C4-2B (cell line): ENCODE measurements at regions not wholly inside any gene's neighbourhood (a gene's known extent, or its start where the extent isn't known, plus 50 kb on each side); places are given as distances from the start of the nearest gene placed in this dataset.

Source experiments
- H3K27ac ChIP-seq: fragments of 450-650 bp; 2 replicates; pipeline ENCODE4 v1.5.1; 2017
- CTCF ChIP-seq: fragments of 450-650 bp; conservative IDR thresholded peaks from 2 replicates; pipeline ENCODE4 v1.5.1; 2017; ENCODE audit warnings: mild to moderate bottlenecking
- ZFX ChIP-seq: fragments of 450-650 bp; IDR thresholded peaks from 2 replicates; pipeline ENCODE4 v1.6.1; 2017

- TF ChIP-seq CTCF (no peak), ZFX (no peak)
- H3K27ac ChIP-seq = no peak overlapping the region
Observed at GRCh38 chr19:28010656-28011055, 1202.3 kb downstream of the UQCRFS1 start.

GRCh38 chr19:28009696-28010095 is 1203.3 kb downstream of the UQCRFS1 start:
- no peak for TF ChIP-seq ZFX
- no peak for TF ChIP-seq CTCF

GRCh38 chr19:28008695-28009094 is 1204.3 kb downstream of the UQCRFS1 start:
- no peak overlapping the region for H3K27ac ChIP-seq
- TF ChIP-seq CTCF (no peak), ZFX (no peak)

More at GRCh38 chr19:28009696-28010095, 1203.3 kb downstream of the UQCRFS1 start:
- H3K27ac ChIP-seq = no peak overlapping the region

GRCh38 chr19:28003543-28003942 is 1209.4 kb downstream of the UQCRFS1 start:
- no peak overlapping the region for H3K27ac ChIP-seq
- TF ChIP-seq ZFX = no peak

GRCh38 chr19:27997069-27997468 is 1215.9 kb downstream of the UQCRFS1 start:
- no peak for TF ChIP-seq ZFX
- TF ChIP-seq CTCF = no peak
- no peak overlapping the region for H3K27ac ChIP-seq

GRCh38 chr19:27993619-27994570 is 1219.1 kb downstream of the UQCRFS1 start:
- TF ChIP-seq ZFX (no peak), CTCF (no peak)
- H3K27ac ChIP-seq = no peak overlapping the region

GRCh38 chr19:27986299-27986698 is 1226.7 kb downstream of the UQCRFS1 start:
- no peak overlapping the region for H3K27ac ChIP-seq
- TF ChIP-seq CTCF = no peak
- TF ChIP-seq ZFX = no peak
